ENCODE measurements at regions not wholly inside any gene's neighbourhood (a gene's known extent, or its start where the extent isn't known, plus 50 kb on each side); places are given as distances from the start of the nearest gene placed in this dataset.

DNA sequence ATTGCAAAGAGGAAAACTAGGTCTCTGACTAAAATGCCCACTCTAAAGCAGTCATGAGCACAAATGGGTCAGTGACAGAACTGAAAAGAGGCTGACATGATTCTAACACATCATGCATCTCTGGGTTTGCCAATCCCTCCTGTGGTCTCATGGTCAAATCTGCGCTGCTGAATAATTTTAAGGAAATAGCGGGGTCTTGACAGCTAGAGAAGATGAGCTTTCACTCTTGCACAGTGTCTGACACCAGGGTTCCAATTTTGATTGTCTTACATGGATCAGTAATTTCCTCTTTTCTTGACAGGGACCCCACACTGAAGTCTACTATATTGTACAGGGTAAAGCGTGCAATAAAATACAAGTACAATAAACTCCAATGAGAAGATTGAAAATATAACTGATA, 236.8 kb upstream of the CNR1 start:
- TF ChIP-seq, protein P1, sequence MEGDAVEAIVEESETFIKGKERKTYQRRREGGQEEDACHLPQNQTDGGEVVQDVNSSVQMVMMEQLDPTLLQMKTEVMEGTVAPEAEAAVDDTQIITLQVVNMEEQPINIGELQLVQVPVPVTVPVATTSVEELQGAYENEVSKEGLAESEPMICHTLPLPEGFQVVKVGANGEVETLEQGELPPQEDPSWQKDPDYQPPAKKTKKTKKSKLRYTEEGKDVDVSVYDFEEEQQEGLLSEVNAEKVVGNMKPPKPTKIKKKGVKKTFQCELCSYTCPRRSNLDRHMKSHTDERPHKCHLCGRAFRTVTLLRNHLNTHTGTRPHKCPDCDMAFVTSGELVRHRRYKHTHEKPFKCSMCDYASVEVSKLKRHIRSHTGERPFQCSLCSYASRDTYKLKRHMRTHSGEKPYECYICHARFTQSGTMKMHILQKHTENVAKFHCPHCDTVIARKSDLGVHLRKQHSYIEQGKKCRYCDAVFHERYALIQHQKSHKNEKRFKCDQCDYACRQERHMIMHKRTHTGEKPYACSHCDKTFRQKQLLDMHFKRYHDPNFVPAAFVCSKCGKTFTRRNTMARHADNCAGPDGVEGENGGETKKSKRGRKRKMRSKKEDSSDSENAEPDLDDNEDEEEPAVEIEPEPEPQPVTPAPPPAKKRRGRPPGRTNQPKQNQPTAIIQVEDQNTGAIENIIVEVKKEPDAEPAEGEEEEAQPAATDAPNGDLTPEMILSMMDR (IDR thresholded peaks at IDR 0.05) = no peak
- TF ChIP-seq POLR2A (IDR thresholded peaks at IDR 0.05) = no peak
